Adrenal gland (tissue), 9 donors: ENCODE measurements at regions not wholly inside any gene's neighbourhood (a gene's known extent, or its start where the extent isn't known, plus 50 kb on each side); places are given as distances from the start of the nearest gene placed in this dataset.
"Not testable (repeated sequence)": the region's sequence is repeated elsewhere in the genome, so short reads cannot be mapped to it uniquely, and the experiment has no call there.

Experiments used
- DNase-seq, 7 donors: peaks; one replicate each; pipeline ENCODE4 v3.0.0-alpha.2; 2019 to 2020
- H3K27ac ChIP-seq, 5 donors: fragments of 200-600 bp; sonication (generic) in 4 of 5; 1 replicate in 3 of 5; 2 replicates in 2 of 5; pipeline versions ENCODE4 v1.5.1 to v1.8.0; 2016 to 2020; ENCODE audit warnings: mild to moderate bottlenecking in 1 of 5
- H3K27me3 ChIP-seq: fragments of 200-600 bp; 2 replicates; pipeline ENCODE4 v1.8.0; 2021
- H3K36me3 ChIP-seq, 2 donors: fragments of 200-600 bp; replicated peaks in 1 of 2; 1 replicate in 1 of 2; 2 replicates in 1 of 2; pipeline versions ENCODE4 v1.5.1 to v1.8.0; 2018 to 2022
- H3K4me1 ChIP-seq, 2 donors: fragments of 200-600 bp; replicated peaks in 1 of 2; 1 replicate in 1 of 2; 2 replicates in 1 of 2; pipeline versions ENCODE4 v1.5.1 to v1.8.0; 2018 to 2021
- H3K4me3 ChIP-seq, 4 donors: fragments of 200-600 bp; sonication (generic) in 3 of 4; one replicate each; pipeline ENCODE4 v1.5.1; 2016 to 2018
- H3K9me3 ChIP-seq, 3 donors: fragments of 200-600 bp; sonication (generic) in 1 of 3; replicated peaks in 1 of 3; 1 replicate in 2 of 3; 2 replicates in 1 of 3; pipeline versions ENCODE4 v1.5.1 to v1.8.0; 2016 to 2021
- CTCF ChIP-seq, 6 experiments: fragments of 450-650 bp in 4 of 6; fragments of 200-600 bp in 2 of 6; sonication (generic) in 1 of 6; IDR thresholded peaks; 1 replicate in 5 of 6; 2 replicates in 1 of 6; pipeline versions ENCODE4 v1.5.1 to v1.8.0; 2016 to 2021; ENCODE audit warnings: antibody characterized with exemption in 6 of 6, mild to moderate bottlenecking in 2 of 6, moderate library complexity in 1 of 6
- POLR2A ChIP-seq, 2 donors: fragments of 450-650 bp; IDR thresholded peaks; one replicate each; pipeline ENCODE4 v1.6.1; 2017; ENCODE audit warnings: antibody characterized with exemption in 2 of 2, mild to moderate bottlenecking in 2 of 2, moderate library complexity in 1 of 2
- WGBS, 4 donors: extraction: QIAGEN DNeasy Blood & Tissue Kit in 2 of 4; methylation state at CpG; one replicate each; pipeline versions ENCODE4 v1.1.5 to v1.1.7; 2013 to 2017; 5-methylcytosine and 5-hydroxymethylcytosine counted together
- intact Hi-C, 2 donors: fragments of 100-400 bp; cut with DNase I; formaldehyde crosslinking; loops; one replicate each; pipeline versions ENCODE4 v1.14.1 to v1.15.0; 2022 to 2023
- donor health status: healthy with polysubstance abuse.
- donor health status: Bipolar disorder and iron deficiency.
- donor health status: DM: yes; HTN: yes; CAD: no.
- donor health status: DM: no; HTN: no; CAD: no.
- donor health status: DM: no; HTN: no; CAD: no.

- WGBS, 4 donors = 93 to 98% (median 96%) methylated on average over 14 to 15 of the region's 15 CpGs
- DNase-seq = no peak
- no peak overlapping the region for H3K4me3 ChIP-seq
- H3K9me3 ChIP-seq = no peaks in the 10 kb centered on the region
- H3K36me3 ChIP-seq = no peaks in the 10 kb centered on the region
- intact Hi-C loops = no loop called here
- H3K4me1 ChIP-seq = peaks cover 0 to 7% of the 10 kb centered on the region in 2 donors
- TF ChIP-seq CTCF (IDR thresholded peaks at IDR 0.05) (no peak), POLR2A (IDR thresholded peaks at IDR 0.05) (no peak)
- H3K27me3 ChIP-seq = no peaks in the 10 kb centered on the region
- no peak overlapping the region for H3K27ac ChIP-seq
These were observed 346.8 kb downstream of the ANAPC1 start for GRCh38 chr2:111537078-111537655.

DNA sequence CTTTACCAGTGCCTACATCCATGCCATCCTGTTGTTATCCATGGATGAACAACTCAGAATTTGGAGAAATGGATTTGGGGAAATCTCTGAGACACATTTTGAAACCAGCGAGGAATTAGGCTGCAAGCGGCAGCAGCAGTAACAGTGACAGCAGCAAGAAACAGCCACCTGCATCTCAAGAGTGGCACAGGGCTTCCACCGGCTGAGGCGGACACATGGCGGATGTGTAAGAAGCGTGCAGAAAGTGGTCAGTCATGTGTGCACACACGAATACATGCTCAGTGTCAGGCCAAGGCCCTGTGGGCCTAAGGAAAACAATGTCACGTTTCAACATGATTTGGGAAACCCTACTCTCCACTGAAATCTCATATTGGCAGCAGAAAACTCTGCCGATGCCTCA is 344.0 kb downstream of the ANAPC1 start:
- H3K4me3 ChIP-seq, H3K4me1 ChIP-seq, intact Hi-C loops, DNase-seq, H3K27me3 ChIP-seq, H3K27ac ChIP-seq, H3K9me3 ChIP-seq, H3K36me3 ChIP-seq: not testable (repeated sequence)
- WGBS, 4 donors = 95 to 97% methylated on average over 5 to 6 of the region's 9 CpGs; no CpG with 5 or more reads in 2 of the 4 donors

DNA sequence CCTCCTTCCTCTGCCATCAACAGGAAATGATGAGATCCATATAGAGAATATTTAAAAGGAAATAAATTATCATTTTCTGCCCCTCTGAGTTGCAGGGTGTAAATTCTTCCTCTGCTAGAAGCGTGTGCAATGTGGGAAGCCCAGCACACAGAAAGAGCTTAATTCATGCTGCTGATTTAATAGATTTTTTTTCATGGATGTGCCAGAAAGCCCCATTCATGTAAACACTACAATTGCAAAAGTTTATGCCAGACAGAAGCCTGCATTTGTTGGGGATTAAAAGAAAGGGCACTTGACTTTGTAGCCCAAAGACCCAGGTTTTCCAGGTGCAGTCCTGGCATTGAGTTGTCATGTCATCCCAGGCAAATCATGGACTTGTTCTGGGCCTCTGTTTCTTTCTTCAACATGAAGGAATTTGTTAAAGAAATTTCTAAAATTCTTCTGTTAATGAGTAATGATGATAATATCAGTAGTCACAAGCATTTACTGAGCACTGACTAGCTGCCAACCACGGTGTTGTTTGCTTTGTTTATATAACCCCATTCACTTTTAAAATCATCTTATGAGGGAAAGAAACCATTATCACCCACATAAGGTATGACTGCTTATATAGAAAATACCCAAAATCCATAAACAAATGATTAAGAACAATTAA is 341.7 kb downstream of the ANAPC1 start:
- H3K4me3 ChIP-seq, H3K27ac ChIP-seq, DNase-seq, H3K27me3 ChIP-seq, intact Hi-C loops, H3K4me1 ChIP-seq, H3K9me3 ChIP-seq, H3K36me3 ChIP-seq: not testable (repeated sequence)
- 30 to 73% (median 43%) methylated on average over 1 of the region's 2 CpGs for WGBS, 4 donors

GRCh38 chr2:111544006-111544405 is 340.0 kb downstream of the ANAPC1 start:
- H3K36me3 ChIP-seq, DNase-seq, H3K9me3 ChIP-seq, intact Hi-C loops, H3K27ac ChIP-seq, H3K4me3 ChIP-seq, H3K4me1 ChIP-seq, H3K27me3 ChIP-seq: not testable (repeated sequence)
- WGBS, 4 donors = 0 to 82% (median 35%) methylated on average over 1 of the region's 2 CpGs

GRCh38 chr2:111545723-111546431 is 338.1 kb downstream of the ANAPC1 start:
- not testable (repeated sequence) for H3K4me3 ChIP-seq

DNA sequence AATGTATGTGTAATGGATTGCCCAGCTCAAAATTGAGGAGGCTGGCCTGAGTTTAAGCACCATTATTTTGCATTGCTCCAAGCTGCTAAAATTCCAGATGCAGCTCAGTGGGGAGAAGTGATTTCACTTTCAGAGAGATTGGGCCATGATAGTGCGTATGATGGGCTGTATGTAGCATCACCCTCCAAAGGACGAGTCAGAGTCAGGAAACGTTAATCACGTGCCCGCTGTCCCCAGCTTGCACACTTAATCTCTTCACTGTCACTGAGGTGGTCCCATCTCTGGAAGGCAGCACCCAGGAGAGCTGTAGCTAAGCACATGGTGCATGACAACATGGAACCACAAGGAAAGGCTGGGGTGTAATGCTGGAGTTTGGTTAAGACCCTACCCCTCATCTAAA is 337.4 kb downstream of the ANAPC1 start:
- intact Hi-C loops, H3K9me3 ChIP-seq: not testable (repeated sequence)
- 84 to 100% (median 85%) methylated on average over 1 to 5 of the region's 5 CpGs; no CpG with 5 or more reads in 1 of the 4 donors for WGBS, 4 donors

More at GRCh38 chr2:111545723-111546431, 338.1 kb downstream of the ANAPC1 start:
- 89 to 93% methylated on average over 4 to 6 of the region's 7 CpGs; no CpG with 5 or more reads in 2 of the 4 donors for WGBS, 4 donors
- DNase-seq, H3K27me3 ChIP-seq, H3K27ac ChIP-seq, H3K9me3 ChIP-seq, H3K36me3 ChIP-seq, H3K4me1 ChIP-seq, intact Hi-C loops: not testable (repeated sequence)

GRCh38 chr2:111549174-111549573 is 334.8 kb downstream of the ANAPC1 start:
- WGBS, 4 donors = 88 to 94% methylated on average over 1 of the region's 2 CpGs; no CpG with 5 or more reads in 2 of the 4 donors
- H3K27ac ChIP-seq, intact Hi-C loops, H3K4me3 ChIP-seq, H3K4me1 ChIP-seq, DNase-seq, H3K36me3 ChIP-seq, H3K27me3 ChIP-seq, H3K9me3 ChIP-seq: not testable (repeated sequence)

More for the DNA sequence above, 337.4 kb downstream of the ANAPC1 start:
- DNase-seq, H3K36me3 ChIP-seq, H3K4me1 ChIP-seq, H3K27me3 ChIP-seq, H3K27ac ChIP-seq, H3K4me3 ChIP-seq: not testable (repeated sequence)

GRCh38 chr2:111551428-111551827 is 332.6 kb downstream of the ANAPC1 start:
- H3K9me3 ChIP-seq, H3K36me3 ChIP-seq, intact Hi-C loops, H3K27ac ChIP-seq, H3K4me3 ChIP-seq, H3K27me3 ChIP-seq, DNase-seq, H3K4me1 ChIP-seq: not testable (repeated sequence)
- WGBS, 4 donors = 30 to 56% (median 50%) methylated on average over 1 of the region's 2 CpGs

DNA sequence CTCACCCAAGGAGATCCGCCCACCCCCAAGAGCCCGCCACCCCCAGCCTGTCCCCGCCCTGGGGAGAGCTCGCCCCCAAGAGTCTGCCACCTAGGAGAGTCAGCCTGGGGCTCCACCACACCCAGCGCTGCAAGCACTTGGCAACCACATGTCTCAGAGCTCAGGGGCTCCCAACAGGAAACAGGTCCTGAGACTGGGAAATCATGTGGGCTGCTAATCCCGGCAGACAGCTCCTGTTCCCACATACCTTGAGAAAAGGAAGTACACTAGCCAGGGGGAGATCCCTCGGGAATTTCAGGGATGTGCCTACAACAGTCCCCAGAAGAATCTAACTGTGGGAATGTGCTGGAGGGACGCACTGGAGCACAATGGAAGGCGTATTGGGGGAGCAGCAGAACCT is 331.4 kb downstream of the ANAPC1 start:
- H3K27ac ChIP-seq, H3K4me1 ChIP-seq, DNase-seq, H3K27me3 ChIP-seq, intact Hi-C loops, H3K4me3 ChIP-seq, H3K9me3 ChIP-seq, H3K36me3 ChIP-seq: not testable (repeated sequence)
- 98% methylated on average over 4 of the region's 9 CpGs; no CpG with 5 or more reads in 3 of the 4 donors for WGBS, 4 donors

DNA sequence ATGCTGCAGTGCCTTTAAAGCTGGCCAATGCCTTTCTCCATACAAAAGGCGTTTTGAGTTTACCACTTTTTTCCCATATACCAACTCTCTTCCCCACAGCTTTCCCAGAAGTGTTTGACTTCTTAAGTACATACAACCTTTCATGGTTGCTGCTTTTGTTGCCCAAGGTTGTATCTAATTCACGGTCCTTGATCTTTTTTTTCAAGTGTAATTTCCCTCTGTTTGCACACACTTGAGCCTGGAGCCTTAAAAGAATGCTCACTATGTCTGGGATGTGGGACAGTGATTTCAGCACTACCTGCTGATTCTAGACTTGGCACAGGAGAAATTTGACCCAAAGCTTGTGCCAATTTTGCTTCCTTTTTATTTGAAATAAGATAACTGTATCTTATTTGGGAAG is 324.7 kb downstream of the ANAPC1 start:
- not testable (repeated sequence) for DNase-seq
- WGBS, 4 donors = 31 to 65% (median 47%) methylated on average over 1 to 2 of the region's 2 CpGs

More for the DNA sequence above, 324.7 kb downstream of the ANAPC1 start:
- H3K4me1 ChIP-seq, H3K27me3 ChIP-seq, H3K27ac ChIP-seq, intact Hi-C loops, H3K9me3 ChIP-seq, H3K4me3 ChIP-seq, H3K36me3 ChIP-seq: not testable (repeated sequence)
